CD14-positive monocyte (primary cell): ENCODE measurements at regions not wholly inside any gene's neighbourhood (a gene's known extent, or its start where the extent isn't known, plus 50 kb on each side); places are given as distances from the start of the nearest gene placed in this dataset.

ENCODE experiments used
- DNase-seq, 3 donors: peaks; one replicate each; pipeline ENCODE4 v3.0.0-alpha.2; 2011 to 2022
- H2AFZ ChIP-seq: 2 replicates; pipeline ENCODE4 v1.6.0; 2012; ENCODE audit warnings: mild to moderate bottlenecking, low read depth, low read length, inconsistent platforms; ENCODE audit not compliant: insufficient read depth, poor library complexity, severe bottlenecking
- H3K27ac ChIP-seq, 2 donors: 1 replicate in 1 of 2; 2 replicates in 1 of 2; pipeline ENCODE4 v1.5.1; 2012 to 2013; ENCODE audit warnings: low read length in 2 of 2, control low read depth in 1 of 2, inconsistent platforms in 1 of 2, low read depth in 1 of 2, mild to moderate bottlenecking in 1 of 2
- H3K27me3 ChIP-seq, 2 donors: one replicate each; pipeline versions ENCODE4 v1.6.0 to v1.6.1; 2011 to 2013; ENCODE audit warnings: low read length in 2 of 2; ENCODE audit not compliant: control insufficient read depth in 2 of 2, insufficient read depth in 2 of 2
- H3K36me3 ChIP-seq, 2 donors: replicated peaks in 1 of 2; 1 replicate in 1 of 2; 2 replicates in 1 of 2; pipeline versions ENCODE4 v1.5.1 to v1.6.1; 2012 to 2013; ENCODE audit warnings: low read length in 2 of 2, control low read depth in 1 of 2, inconsistent platforms in 1 of 2, mild to moderate bottlenecking in 1 of 2; ENCODE audit not compliant: insufficient read depth in 2 of 2, control insufficient read depth in 1 of 2
- H3K4me1 ChIP-seq, 2 donors: 1 replicate in 1 of 2; 2 replicates in 1 of 2; pipeline versions ENCODE4 v1.5.1 to v1.6.1; 2012 to 2013; ENCODE audit warnings: low read length in 2 of 2, control low read depth in 1 of 2, inconsistent platforms in 1 of 2, mild to moderate bottlenecking in 1 of 2, moderate library complexity in 1 of 2; ENCODE audit not compliant: insufficient read depth in 2 of 2, control insufficient read depth in 1 of 2
- H3K4me2 ChIP-seq: replicated peaks from 2 replicates; pipeline ENCODE3; 2012; ENCODE audit warnings: low read length, moderate library complexity, mild to moderate bottlenecking; ENCODE audit not compliant: poor library complexity, severe bottlenecking; ENCODE audit errors: extremely low read depth
- H3K4me3 ChIP-seq, 3 experiments: fragments of 200-600 bp in 1 of 3; sonication (generic) in 1 of 3; replicated peaks in 1 of 3; 1 replicate in 2 of 3; 2 replicates in 1 of 3; pipeline ENCODE4 v1.5.1; 2011 to 2013; ENCODE audit warnings: low read length in 3 of 3, mild to moderate bottlenecking in 3 of 3, control low read depth in 2 of 3, low read depth in 2 of 3, inconsistent platforms in 1 of 3, moderate library complexity in 1 of 3
- H3K79me2 ChIP-seq: 2 replicates; pipeline ENCODE4 v1.6.0; 2012; ENCODE audit warnings: mild to moderate bottlenecking, control low read depth, inconsistent platforms, low read length, moderate library complexity; ENCODE audit not compliant: insufficient read depth
- H3K9ac ChIP-seq: 2 replicates; pipeline ENCODE4 v1.6.0; 2017; ENCODE audit warnings: low read length, mild to moderate bottlenecking; ENCODE audit not compliant: insufficient read depth, poor library complexity, severe bottlenecking
- H3K9me3 ChIP-seq, 2 donors: replicated peaks in 1 of 2; 1 replicate in 1 of 2; 2 replicates in 1 of 2; pipeline versions ENCODE4 v1.5.1 to v1.6.1; 2012 to 2013; ENCODE audit warnings: low read length in 2 of 2, control low read depth in 1 of 2; ENCODE audit not compliant: control insufficient read depth in 1 of 2, insufficient read depth in 1 of 2
- H4K20me1 ChIP-seq: 2 replicates; pipeline ENCODE4 v1.6.0; 2012; ENCODE audit warnings: mild to moderate bottlenecking, low read length, control low read depth, moderate library complexity; ENCODE audit not compliant: insufficient read depth
- H3K27ac Mint-ChIP-seq, 7 donors: one replicate each; pipeline ENCODE4 v1.8.0; 2020; ENCODE audit warnings: mild to moderate bottlenecking in 7 of 7, mixed read lengths in 7 of 7, moderate library complexity in 6 of 7, inconsistent platforms in 2 of 7
- H3K27me3 Mint-ChIP-seq, 3 donors: one replicate each; pipeline ENCODE4 v1.8.0; 2021 to 2022; ENCODE audit warnings: low read depth in 3 of 3, mild to moderate bottlenecking in 3 of 3, mixed read lengths in 3 of 3, moderate library complexity in 3 of 3, inconsistent platforms in 1 of 3
- H3K36me3 Mint-ChIP-seq, 2 donors: one replicate each; pipeline ENCODE4 v1.8.0; 2020; ENCODE audit warnings: mixed read lengths in 2 of 2, inconsistent platforms in 1 of 2, mild to moderate bottlenecking in 1 of 2
- H3K4me1 Mint-ChIP-seq: one replicate; pipeline ENCODE4 v1.8.0; 2020; ENCODE audit warnings: mild to moderate bottlenecking, mixed read lengths
- H3K4me3 Mint-ChIP-seq, 2 donors: one replicate each; pipeline ENCODE4 v1.8.0; 2020; ENCODE audit warnings: mild to moderate bottlenecking in 2 of 2, mixed read lengths in 2 of 2, moderate library complexity in 1 of 2
- H3K9me3 Mint-ChIP-seq, 7 donors: one replicate each; pipeline ENCODE4 v1.8.0; 2020 to 2022; ENCODE audit warnings: mixed read lengths in 7 of 7, mild to moderate bottlenecking in 6 of 7, moderate library complexity in 6 of 7, inconsistent platforms in 2 of 7
- WGBS: methylation state at CpG from one replicate; pipeline ENCODE4 v1.1.5; 2013; ENCODE audit warnings: missing lambda C conversion rate; ENCODE audit not compliant: insufficient coverage; 5-methylcytosine and 5-hydroxymethylcytosine counted together
- intact Hi-C, 2 donors: fragments of 100-400 bp; cut with micrococcal nuclease; formaldehyde crosslinking; loops; one replicate each; pipeline versions ENCODE4 v1.15.0 to v1.15.1; 2023
- TF ChIP-seq, protein P1 (sequence below): fragments of 200-600 bp; IDR thresholded peaks from one replicate; pipeline ENCODE4 v1.8.0; 2022; ENCODE audit warnings: antibody characterized with exemption, mild to moderate bottlenecking

DNA sequence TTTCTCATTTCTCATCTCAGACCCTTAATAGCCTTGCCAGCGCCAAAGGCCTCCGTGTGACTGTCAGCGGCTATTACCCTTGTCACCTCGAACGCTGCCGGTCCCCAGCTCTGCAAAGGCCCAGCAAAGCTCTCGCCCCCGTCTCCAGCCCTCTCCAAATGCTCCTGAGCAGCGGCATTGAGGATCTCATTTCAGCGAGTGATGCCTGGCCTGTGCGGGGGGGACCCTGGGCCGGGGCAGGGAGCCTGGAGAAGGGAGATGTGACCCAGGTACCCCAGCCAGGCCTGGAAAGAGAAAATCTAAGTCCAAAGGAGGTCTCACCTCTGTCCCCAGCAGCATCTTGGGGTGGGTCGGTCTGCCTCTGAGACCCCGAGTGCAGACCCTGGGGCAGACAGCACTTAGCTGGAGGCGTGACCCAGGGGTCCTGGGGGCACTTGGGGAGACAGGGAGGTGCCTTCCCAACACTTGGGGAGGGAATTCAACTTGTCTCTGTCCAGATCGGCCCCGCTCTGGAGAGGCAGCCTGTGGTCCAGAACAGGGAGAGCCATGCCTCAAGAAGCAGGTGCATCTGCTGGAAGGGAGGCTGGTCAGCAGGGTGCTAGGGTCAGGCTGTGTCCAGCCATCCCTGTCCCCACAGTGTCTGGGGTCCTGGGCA lies 521.3 kb downstream of the TBC1D22A start:
- peaks cover 4 to 7% (median 6%) of the 10 kb centered on the region in 3 donors for H3K27me3 Mint-ChIP-seq
- no peaks in the 10 kb centered on the region for H3K27me3 ChIP-seq
- H4K20me1 ChIP-seq = no peaks in the 10 kb centered on the region
- H3K79me2 ChIP-seq = no peaks in the 10 kb centered on the region
- no peak overlapping the region for H3K4me2 ChIP-seq
- H3K27ac ChIP-seq = no peak overlapping the region
- no peak overlapping the region for H3K4me3 Mint-ChIP-seq
- 89% methylated on average over 9 of the region's 17 CpGs for WGBS
- H3K4me1 ChIP-seq = no peaks in the 10 kb centered on the region
- no peak overlapping the region for H3K4me3 ChIP-seq
- no peaks in the 10 kb centered on the region for H3K9me3 ChIP-seq
- no peak for DNase-seq
- intact Hi-C loops = no loop called here
- no peak overlapping the region for H3K9ac ChIP-seq
- H3K36me3 ChIP-seq = no peaks in the 10 kb centered on the region
- H3K4me1 Mint-ChIP-seq = no peaks in the 10 kb centered on the region
- TF ChIP-seq, protein P1, sequence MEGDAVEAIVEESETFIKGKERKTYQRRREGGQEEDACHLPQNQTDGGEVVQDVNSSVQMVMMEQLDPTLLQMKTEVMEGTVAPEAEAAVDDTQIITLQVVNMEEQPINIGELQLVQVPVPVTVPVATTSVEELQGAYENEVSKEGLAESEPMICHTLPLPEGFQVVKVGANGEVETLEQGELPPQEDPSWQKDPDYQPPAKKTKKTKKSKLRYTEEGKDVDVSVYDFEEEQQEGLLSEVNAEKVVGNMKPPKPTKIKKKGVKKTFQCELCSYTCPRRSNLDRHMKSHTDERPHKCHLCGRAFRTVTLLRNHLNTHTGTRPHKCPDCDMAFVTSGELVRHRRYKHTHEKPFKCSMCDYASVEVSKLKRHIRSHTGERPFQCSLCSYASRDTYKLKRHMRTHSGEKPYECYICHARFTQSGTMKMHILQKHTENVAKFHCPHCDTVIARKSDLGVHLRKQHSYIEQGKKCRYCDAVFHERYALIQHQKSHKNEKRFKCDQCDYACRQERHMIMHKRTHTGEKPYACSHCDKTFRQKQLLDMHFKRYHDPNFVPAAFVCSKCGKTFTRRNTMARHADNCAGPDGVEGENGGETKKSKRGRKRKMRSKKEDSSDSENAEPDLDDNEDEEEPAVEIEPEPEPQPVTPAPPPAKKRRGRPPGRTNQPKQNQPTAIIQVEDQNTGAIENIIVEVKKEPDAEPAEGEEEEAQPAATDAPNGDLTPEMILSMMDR = no peak
- H2AFZ ChIP-seq = no peak overlapping the region
- H3K27ac Mint-ChIP-seq = no peak overlapping the region
- H3K36me3 Mint-ChIP-seq = no peaks in the 10 kb centered on the region
- H3K9me3 Mint-ChIP-seq = no peaks in the 10 kb centered on the region

DNA sequence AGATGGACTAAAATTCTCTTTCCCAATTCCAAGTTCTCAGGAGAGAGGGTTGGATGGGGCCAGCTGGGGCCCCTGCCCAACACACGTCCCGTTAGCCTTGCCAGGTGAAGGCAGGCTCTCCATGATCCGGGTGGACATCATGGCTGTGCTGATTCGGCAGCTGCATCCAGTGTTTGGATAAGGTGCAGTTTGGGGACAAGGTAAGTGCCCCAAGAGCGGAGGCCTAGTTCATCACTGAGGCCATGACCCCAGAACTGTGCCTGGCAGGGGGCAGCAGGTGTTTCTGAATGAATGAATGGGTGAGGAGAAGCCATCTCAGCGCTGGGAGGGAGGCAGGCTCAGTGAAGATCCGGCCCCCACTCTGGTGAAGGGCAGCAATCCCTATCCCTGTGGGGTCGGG lies 520.4 kb downstream of the TBC1D22A start:
- no peaks in the 10 kb centered on the region for H4K20me1 ChIP-seq
- WGBS = 95% methylated on average over 8 of the region's 8 CpGs
- no peak overlapping the region for H3K4me3 ChIP-seq
- H2AFZ ChIP-seq = no peak overlapping the region
- H3K79me2 ChIP-seq = no peaks in the 10 kb centered on the region
- H3K36me3 ChIP-seq = no peaks in the 10 kb centered on the region
- Mint-ChIP-seq H3K27ac (no peak overlapping the region), H3K36me3 (no peaks in the 10 kb centered on the region), H3K4me3 (no peak overlapping the region), H3K9me3 (no peaks in the 10 kb centered on the region), H3K4me1 (no peaks in the 10 kb centered on the region), H3K27me3 (peaks cover 4 to 8% (median 5%) of the 10 kb centered on the region in 3 donors)
- H3K4me2 ChIP-seq = no peak overlapping the region
- H3K4me1 ChIP-seq = no peaks in the 10 kb centered on the region
- DNase-seq = no peak
- TF ChIP-seq, protein P1 = no peak
- H3K9ac ChIP-seq = no peak overlapping the region
- H3K9me3 ChIP-seq = no peaks in the 10 kb centered on the region
- intact Hi-C loops = no loop called here
- no peaks in the 10 kb centered on the region for H3K27me3 ChIP-seq
- H3K27ac ChIP-seq = no peak overlapping the region
